ENCODE measurements at regions not wholly inside any gene's neighbourhood (a gene's known extent, or its start where the extent isn't known, plus 50 kb on each side); places are given as distances from the start of the nearest gene placed in this dataset.
"Not testable (repeated sequence)": the region's sequence is repeated elsewhere in the genome, so short reads cannot be mapped to it uniquely, and the experiment has no call there.

GRCh38 chr7:85356916-85357315, 170.1 kb upstream of the SEMA3D start:
- ChIA-PET CTCF (no interaction called here), POLR2A (no interaction called here)
- Mint-ChIP-seq H3K4me3 (no peak overlapping the region), H3K9me3 (peaks cover 4 to 27% (median 15%) of the 10 kb centered on the region in 5 donors), H3K27ac (no peak overlapping the region), H3K36me3 (no peaks in the 10 kb centered on the region), H3K4me1 (no peaks in the 10 kb centered on the region), H3K27me3 (no peaks in the 10 kb centered on the region)
- no peak overlapping the region for H3K27ac ChIP-seq (ENCODE audit: low read depth, low read length)
- no peak overlapping the region for H3K4me3 ChIP-seq (ENCODE audit: low read length)
- no peaks in the 10 kb centered on the region for H3K27me3 ChIP-seq (ENCODE audit: insufficient read depth, low read length, poor library complexity, severe bottlenecking)
- no peaks in the 10 kb centered on the region for H3K9me3 ChIP-seq (ENCODE audit: low read length)
- H3K36me3 ChIP-seq (ENCODE audit: insufficient read depth, low read length) = no peaks in the 10 kb centered on the region
- no peak for DNase-seq
- H3K4me1 ChIP-seq (ENCODE audit: insufficient read depth, low read length) = no peaks in the 10 kb centered on the region

GRCh38 chr7:85343484-85343883, 156.6 kb upstream of the SEMA3D start:
- no peak for DNase-seq
- H3K27me3 Mint-ChIP-seq = no peaks in the 10 kb centered on the region
- POLR2A ChIA-PET = no interaction called here
- H3K4me1 Mint-ChIP-seq = no peaks in the 10 kb centered on the region
- CTCF ChIA-PET = no interaction called here
- Histone ChIP-seq H3K27ac (ENCODE audit: low read depth, low read length) (no peak overlapping the region), H3K36me3 (ENCODE audit: insufficient read depth, low read length) (no peaks in the 10 kb centered on the region), H3K9me3 (ENCODE audit: low read length) (no peaks in the 10 kb centered on the region), H3K27me3 (ENCODE audit: insufficient read depth, low read length, poor library complexity, severe bottlenecking) (no peaks in the 10 kb centered on the region), H3K4me3 (ENCODE audit: low read length) (no peak overlapping the region), H3K4me1 (ENCODE audit: insufficient read depth, low read length) (no peaks in the 10 kb centered on the region)
- H3K36me3 Mint-ChIP-seq = no peaks in the 10 kb centered on the region
- no peak overlapping the region for H3K4me3 Mint-ChIP-seq
- H3K9me3 Mint-ChIP-seq = peaks cover 2 to 26% (median 5%) of the 10 kb centered on the region in 5 donors
- H3K27ac Mint-ChIP-seq = no peak overlapping the region

- no peaks in the 10 kb centered on the region for H3K36me3 ChIP-seq (ENCODE audit: insufficient read depth, low read length)
- no peaks in the 10 kb centered on the region for H3K36me3 Mint-ChIP-seq
- CTCF ChIA-PET = no interaction called here
- no peak for DNase-seq
- H3K9me3 Mint-ChIP-seq = peaks cover 2 to 27% (median 5%) of the 10 kb centered on the region in 5 donors
- no peaks in the 10 kb centered on the region for H3K4me1 Mint-ChIP-seq
- no peaks in the 10 kb centered on the region for H3K4me1 ChIP-seq (ENCODE audit: insufficient read depth, low read length)
- no peak overlapping the region for H3K4me3 Mint-ChIP-seq
- no peak overlapping the region for H3K4me3 ChIP-seq (ENCODE audit: low read length)
- no peaks in the 10 kb centered on the region for H3K27me3 ChIP-seq (ENCODE audit: insufficient read depth, low read length, poor library complexity, severe bottlenecking)
- no peak overlapping the region for H3K27ac Mint-ChIP-seq
- no peaks in the 10 kb centered on the region for H3K9me3 ChIP-seq (ENCODE audit: low read length)
- no peaks in the 10 kb centered on the region for H3K27me3 Mint-ChIP-seq
- POLR2A ChIA-PET = no interaction called here
- no peak overlapping the region for H3K27ac ChIP-seq (ENCODE audit: low read depth, low read length)
Measured at GRCh38 chr7:85342781-85343180, 155.9 kb upstream of the SEMA3D start.

GRCh38 chr7:85341973-85342372, 155.1 kb upstream of the SEMA3D start:
- H3K4me3 Mint-ChIP-seq = no peak overlapping the region
- peaks cover 5 to 35% (median 7%) of the 10 kb centered on the region in 5 donors for H3K9me3 Mint-ChIP-seq
- Histone ChIP-seq H3K27ac (ENCODE audit: low read depth, low read length) (no peak overlapping the region), H3K36me3 (ENCODE audit: insufficient read depth, low read length) (no peaks in the 10 kb centered on the region), H3K9me3 (ENCODE audit: low read length) (no peaks in the 10 kb centered on the region), H3K27me3 (ENCODE audit: insufficient read depth, low read length, poor library complexity, severe bottlenecking) (no peaks in the 10 kb centered on the region), H3K4me3 (ENCODE audit: low read length) (no peak overlapping the region), H3K4me1 (ENCODE audit: insufficient read depth, low read length) (no peaks in the 10 kb centered on the region)
- ChIA-PET CTCF (no interaction called here), POLR2A (no interaction called here)
- no peak overlapping the region for H3K27ac Mint-ChIP-seq
- no peaks in the 10 kb centered on the region for H3K27me3 Mint-ChIP-seq
- H3K36me3 Mint-ChIP-seq = no peaks in the 10 kb centered on the region
- no peak for DNase-seq
- H3K4me1 Mint-ChIP-seq = no peaks in the 10 kb centered on the region

- H3K4me1 ChIP-seq (ENCODE audit: insufficient read depth, low read length) = no peaks in the 10 kb centered on the region
- H3K27ac ChIP-seq (ENCODE audit: low read depth, low read length) = no peak overlapping the region
- no peak overlapping the region for H3K4me3 Mint-ChIP-seq
- no peaks in the 10 kb centered on the region for H3K36me3 Mint-ChIP-seq
- no peak overlapping the region for H3K4me3 ChIP-seq (ENCODE audit: low read length)
- CTCF ChIA-PET = no interaction called here
- no peaks in the 10 kb centered on the region for H3K36me3 ChIP-seq (ENCODE audit: insufficient read depth, low read length)
- H3K4me1 Mint-ChIP-seq = no peaks in the 10 kb centered on the region
- DNase-seq = no peak
- POLR2A ChIA-PET = no interaction called here
- no peaks in the 10 kb centered on the region for H3K27me3 ChIP-seq (ENCODE audit: insufficient read depth, low read length, poor library complexity, severe bottlenecking)
- H3K9me3 Mint-ChIP-seq = peaks cover 4 to 34% (median 9%) of the 10 kb centered on the region in 5 donors
- H3K9me3 ChIP-seq (ENCODE audit: low read length) = no peaks in the 10 kb centered on the region
- no peak overlapping the region for H3K27ac Mint-ChIP-seq
- no peaks in the 10 kb centered on the region for H3K27me3 Mint-ChIP-seq
Measured at GRCh38 chr7:85341121-85341520, 154.3 kb upstream of the SEMA3D start.

GRCh38 chr7:85336086-85336485, 149.2 kb upstream of the SEMA3D start:
- no peaks in the 10 kb centered on the region for H3K27me3 ChIP-seq (ENCODE audit: insufficient read depth, low read length, poor library complexity, severe bottlenecking)
- H3K4me1 ChIP-seq (ENCODE audit: insufficient read depth, low read length) = no peaks in the 10 kb centered on the region
- Mint-ChIP-seq H3K4me1 (no peaks in the 10 kb centered on the region), H3K27ac (no peak overlapping the region), H3K36me3 (no peaks in the 10 kb centered on the region), H3K4me3 (no peak overlapping the region), H3K9me3 (peaks cover 0 to 26% (median 5%) of the 10 kb centered on the region in 5 donors), H3K27me3 (no peaks in the 10 kb centered on the region)
- H3K9me3 ChIP-seq (ENCODE audit: low read length) = no peaks in the 10 kb centered on the region
- DNase-seq = no peak
- POLR2A ChIA-PET = no interaction called here
- H3K36me3 ChIP-seq (ENCODE audit: insufficient read depth, low read length) = no peaks in the 10 kb centered on the region
- H3K27ac ChIP-seq (ENCODE audit: low read depth, low read length) = no peak overlapping the region
- H3K4me3 ChIP-seq (ENCODE audit: low read length) = no peak overlapping the region
- CTCF ChIA-PET = no interaction called here

- H3K36me3 ChIP-seq (ENCODE audit: insufficient read depth, low read length); DNase-seq; H3K4me3 ChIP-seq (ENCODE audit: low read length); H3K4me1 ChIP-seq (ENCODE audit: insufficient read depth, low read length); H3K36me3 Mint-ChIP-seq; H3K27ac ChIP-seq (ENCODE audit: low read depth, low read length); H3K27me3 Mint-ChIP-seq; H3K4me3 Mint-ChIP-seq; H3K9me3 ChIP-seq (ENCODE audit: low read length); H3K27ac Mint-ChIP-seq; CTCF ChIA-PET; H3K4me1 Mint-ChIP-seq; POLR2A ChIA-PET; H3K27me3 ChIP-seq (ENCODE audit: insufficient read depth, low read length, poor library complexity, severe bottlenecking): not testable (repeated sequence)
- peaks cover 0 to 24% (median 4%) of the 10 kb centered on the region in 5 donors for H3K9me3 Mint-ChIP-seq
Measured at GRCh38 chr7:85335113-85335512, 148.3 kb upstream of the SEMA3D start.

- no peaks in the 10 kb centered on the region for H3K36me3 ChIP-seq (ENCODE audit: insufficient read depth, low read length)
- H3K4me1 ChIP-seq (ENCODE audit: insufficient read depth, low read length) = no peaks in the 10 kb centered on the region
- peaks cover 0 to 14% (median 6%) of the 10 kb centered on the region in 5 donors for H3K9me3 Mint-ChIP-seq
- POLR2A ChIA-PET = no interaction called here
- no peaks in the 10 kb centered on the region for H3K4me1 Mint-ChIP-seq
- no peak for DNase-seq
- no peak overlapping the region for H3K27ac Mint-ChIP-seq
- H3K4me3 Mint-ChIP-seq = no peak overlapping the region
- CTCF ChIA-PET = interaction anchor here (0.6 kb wide), 1 partner anchor 18 kb away, joined by 3 read pairs; no protein-coding TSS in a partner anchor
- H3K27me3 Mint-ChIP-seq = no peaks in the 10 kb centered on the region
- H3K27ac ChIP-seq (ENCODE audit: low read depth, low read length) = no peak overlapping the region
- H3K27me3 ChIP-seq (ENCODE audit: insufficient read depth, low read length, poor library complexity, severe bottlenecking) = no peaks in the 10 kb centered on the region
- H3K9me3 ChIP-seq (ENCODE audit: low read length) = no peaks in the 10 kb centered on the region
- H3K4me3 ChIP-seq (ENCODE audit: low read length) = no peak overlapping the region
- H3K36me3 Mint-ChIP-seq = no peaks in the 10 kb centered on the region
Measured at GRCh38 chr7:85328456-85328998, 141.7 kb upstream of the SEMA3D start.
